ENCODE measurements at regions not wholly inside any gene's neighbourhood (a gene's known extent, or its start where the extent isn't known, plus 50 kb on each side); places are given as distances from the start of the nearest gene placed in this dataset.

- no peak for ATAC-seq
Observed at GRCh38 chr14:99329711-99330315, 57.8 kb upstream of the BCL11B start.

More at GRCh38 chr14:99329711-99330315, 57.8 kb upstream of the BCL11B start:
- TF ChIP-seq ZBTB40 (IDR thresholded peaks at IDR 0.05) (no peak), ZBTB40 (CRISPR knock-in tag; IDR thresholded peaks at IDR 0.05) (no peak), ZBTB7B (CRISPR knock-in tag; IDR thresholded peaks at IDR 0.05) (no peak), RXRA (CRISPR knock-in tag; IDR thresholded peaks at IDR 0.05) (no peak), ZNF691 (CRISPR knock-in tag; IDR thresholded peaks at IDR 0.05; ENCODE audit: borderline replicate concordance, low read depth) (no peak), ZFP36 (IDR thresholded peaks at IDR 0.05; ENCODE audit: borderline replicate concordance, low read depth, low read length, partially characterized antibody) (no peak), RBM22 (optimal IDR thresholded peaks at IDR 0.05; ENCODE audit: low read length) (no peak), TCF7L2 (IDR thresholded peaks at IDR 0.05; ENCODE audit: low read depth, low read length) (no peak), ZC3H4 (CRISPR knock-in tag; IDR thresholded peaks at IDR 0.05; ENCODE audit: borderline replicate concordance) (no peak), ZSCAN22 (CRISPR knock-in tag; IDR thresholded peaks at IDR 0.05) (no peak), NRL (CRISPR knock-in tag; IDR thresholded peaks at IDR 0.05; ENCODE audit: borderline replicate concordance) (no peak), TBP (CRISPR knock-in tag; IDR thresholded peaks at IDR 0.05) (no peak), ZMYM2 (CRISPR knock-in tag; IDR thresholded peaks at IDR 0.05) (no peak), ZFYVE20 (CRISPR knock-in tag; IDR thresholded peaks at IDR 0.05; ENCODE audit: borderline replicate concordance, low read depth) (no peak)
- TF ChIP-seq, protein P1, sequence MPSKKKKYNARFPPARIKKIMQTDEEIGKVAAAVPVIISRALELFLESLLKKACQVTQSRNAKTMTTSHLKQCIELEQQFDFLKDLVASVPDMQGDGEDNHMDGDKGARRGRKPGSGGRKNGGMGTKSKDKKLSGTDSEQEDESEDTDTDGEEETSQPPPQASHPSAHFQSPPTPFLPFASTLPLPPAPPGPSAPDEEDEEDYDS (CRISPR knock-in tag; IDR thresholded peaks at IDR 0.05) = no peak
- Histone ChIP-seq H4K20me1 (ENCODE audit: insufficient read depth, low read length) (no peaks in the 10 kb centered on the region), H3K36me3 (replicated peaks in 1 of 2; ENCODE audit: control insufficient read depth in 1 of 2, insufficient read depth in 2 of 2, low read length in 2 of 2) (no peaks in the 10 kb centered on the region), H3K9ac (ENCODE audit: insufficient read depth, low read depth, low read length) (no peak overlapping the region), H3K27me3 (ENCODE audit: control insufficient read depth in 1 of 2, insufficient read depth in 2 of 2, low read length in 2 of 2) (peaks cover 0 to 6% of the 10 kb centered on the region in 2 experiments; a peak in 2 of 5 replicates), H3K4me1 (ENCODE audit: insufficient read depth, low read length) (peaks cover 39% of the 10 kb centered on the region), H3K4me3 (replicated peaks in 1 of 3; ENCODE audit: insufficient read depth in 1 of 3, low read depth in 2 of 3, low read length in 3 of 3) (no peak overlapping the region), H3K9me3 (ENCODE audit: low read length) (no peaks in the 10 kb centered on the region), H3K4me2 (ENCODE audit: low read depth, low read length) (no peak overlapping the region), H3K79me2 (ENCODE audit: insufficient read depth, low read length) (no peaks in the 10 kb centered on the region), H3K27ac (ENCODE audit: extremely low read length, insufficient read depth, low read length) (no peak overlapping the region), H2AFZ (ENCODE audit: low read length) (no peak overlapping the region)
- no peak for DNase-seq (ENCODE audit: low spot score)
- CTCF ChIA-PET (ENCODE audit: low intra/inter-chr PET ratio, low total read pairs) = no interaction called here
- FAIRE-seq = no peak
- in situ Hi-C loops (cut with HindIII; ENCODE audit: extremely low pct_ligation_motif_present, low pct_unique_long_range_greater_than_20kb) (no loop called here), intact Hi-C loops (cut with micrococcal nuclease; ENCODE audit: unreplicated experiment) (loop anchor here (5.0 kb wide), 1 partner anchor 682 kb away; no protein-coding TSS in a partner anchor)
- no TSS peak for BruUV-seq (replicated peaks)
- POLR2A ChIA-PET = no interaction called here
- WGBS (ENCODE audit: low lambda C conversion rate) = 43% methylated on average over 9 of the region's 10 CpGs

Data from HepG2 (cell line).